ENCODE measurements at regions not wholly inside any gene's neighbourhood (a gene's known extent, or its start where the extent isn't known, plus 50 kb on each side); places are given as distances from the start of the nearest gene placed in this dataset.

- no peak for TF ChIP-seq CTCF (IDR thresholded peaks at IDR 0.05; ENCODE audit: insufficient read depth, low read length)
- no peak for TF ChIP-seq REST (IDR thresholded peaks at IDR 0.05; ENCODE audit: insufficient replicate concordance, low read depth)
Observed at GRCh38 chr20:48186915-48187314, 401.6 kb upstream of the SULF2 start.
